SU-DHL-6 (cell line): ENCODE measurements at regions not wholly inside any gene's neighbourhood (a gene's known extent, or its start where the extent isn't known, plus 50 kb on each side); places are given as distances from the start of the nearest gene placed in this dataset.

ENCODE experiments used
- CTCF ChIP-seq: fragments of 200-600 bp; sonication (generic); IDR thresholded peaks from one replicate; pipeline ENCODE4 v1.5.1; 2017; ENCODE audit warnings: antibody characterized with exemption, mild to moderate bottlenecking, low read length, moderate library complexity; ENCODE audit not compliant: insufficient read depth, poor library complexity, severe bottlenecking
- EZH2phosphoT487 ChIP-seq: fragments of 200-600 bp; sonication (generic), shearing (Covaris generic); conservative IDR thresholded peaks from 2 replicates; pipeline ENCODE4 v1.6.1; 2018; ENCODE audit warnings: mild to moderate bottlenecking, antibody characterized with exemption, low read length, moderate library complexity, mixed read lengths

GRCh38 chr22:25478528-25478927, 85.9 kb upstream of the GRK3 start:
- TF ChIP-seq CTCF (no peak), EZH2phosphoT487 (no peak)
